Glutamatergic neuron (in vitro differentiated cells): ENCODE measurements at regions not wholly inside any gene's neighbourhood (a gene's known extent, or its start where the extent isn't known, plus 50 kb on each side); places are given as distances from the start of the nearest gene placed in this dataset.

Experiments used
- DNase-seq: peaks from one replicate; pipeline ENCODE4 v3.0.0; 2022
- H3K27ac Mint-ChIP-seq: one replicate; pipeline ENCODE4 v1.8.0; 2020; ENCODE audit warnings: mild to moderate bottlenecking, mixed read lengths, inconsistent platforms; ENCODE audit not compliant: unreplicated experiment
- H3K27me3 Mint-ChIP-seq: one replicate; pipeline ENCODE4 v1.8.0; 2020; ENCODE audit warnings: mild to moderate bottlenecking, moderate library complexity, mixed read lengths, inconsistent platforms; ENCODE audit not compliant: unreplicated experiment
- H3K36me3 Mint-ChIP-seq: one replicate; pipeline ENCODE4 v1.8.0; 2020; ENCODE audit warnings: mild to moderate bottlenecking, mixed read lengths, inconsistent platforms; ENCODE audit not compliant: unreplicated experiment
- H3K4me1 Mint-ChIP-seq: one replicate; pipeline ENCODE4 v1.8.0; 2020; ENCODE audit warnings: mild to moderate bottlenecking, low read depth, mixed read lengths, inconsistent platforms; ENCODE audit not compliant: unreplicated experiment
- H3K4me3 Mint-ChIP-seq: one replicate; pipeline ENCODE4 v1.8.0; 2020; ENCODE audit warnings: mild to moderate bottlenecking, mixed read lengths, inconsistent platforms; ENCODE audit not compliant: unreplicated experiment
- H3K9me3 Mint-ChIP-seq: one replicate; pipeline ENCODE4 v1.8.0; 2020; ENCODE audit warnings: mild to moderate bottlenecking, moderate library complexity, mixed read lengths, inconsistent platforms; ENCODE audit not compliant: unreplicated experiment
- CTCF ChIP-seq: fragments of 200-600 bp; sonication (generic); IDR thresholded peaks from one replicate; pipeline ENCODE4 v1.5.0; 2021; ENCODE audit not compliant: partially characterized antibody, unreplicated experiment

DNA sequence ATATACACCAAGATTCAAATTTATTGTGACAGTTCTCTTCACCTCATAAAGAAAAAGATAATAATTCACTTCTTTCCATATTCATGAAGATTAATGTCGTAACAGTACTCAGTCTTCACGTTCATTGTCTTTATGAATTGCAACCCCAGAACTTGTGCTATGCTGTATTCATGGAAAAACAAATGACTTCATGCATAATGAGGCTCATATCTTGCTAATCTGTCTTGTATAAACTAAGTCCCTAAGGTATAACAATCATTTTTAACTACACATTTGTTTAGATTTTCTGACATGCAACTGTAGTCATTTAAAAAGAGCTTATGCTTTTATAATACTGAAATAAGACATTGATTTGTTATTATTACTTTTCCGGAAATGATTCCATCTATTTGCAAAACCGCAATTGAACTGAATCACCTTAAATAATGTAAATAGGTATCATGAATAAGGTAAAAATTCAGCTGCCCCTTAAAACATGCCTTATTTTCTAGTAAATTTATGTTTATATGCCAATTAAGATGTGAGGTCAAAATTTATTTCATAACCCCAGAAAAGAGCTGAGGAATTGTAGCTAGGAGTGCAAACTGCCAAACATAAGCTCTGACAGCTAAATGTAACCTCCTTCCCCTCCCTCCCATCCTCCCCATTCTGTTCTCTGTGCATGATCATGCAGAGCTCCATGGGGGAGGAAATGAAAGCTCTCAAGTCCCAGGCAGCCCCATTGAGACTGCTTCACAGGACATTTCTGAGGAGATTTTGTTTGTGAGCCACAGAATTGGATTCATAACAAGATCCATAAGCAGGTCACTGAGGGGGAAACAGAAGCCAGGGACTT, 301.6 kb downstream of the ATP23 start:
- Mint-ChIP-seq H3K27ac (no peak overlapping the region), H3K4me1 (no peaks in the 10 kb centered on the region), H3K36me3 (no peaks in the 10 kb centered on the region), H3K4me3 (no peak overlapping the region), H3K27me3 (no peaks in the 10 kb centered on the region), H3K9me3 (peaks cover 2% of the 10 kb centered on the region)
- no peak for DNase-seq
- TF ChIP-seq CTCF = no peak

DNA sequence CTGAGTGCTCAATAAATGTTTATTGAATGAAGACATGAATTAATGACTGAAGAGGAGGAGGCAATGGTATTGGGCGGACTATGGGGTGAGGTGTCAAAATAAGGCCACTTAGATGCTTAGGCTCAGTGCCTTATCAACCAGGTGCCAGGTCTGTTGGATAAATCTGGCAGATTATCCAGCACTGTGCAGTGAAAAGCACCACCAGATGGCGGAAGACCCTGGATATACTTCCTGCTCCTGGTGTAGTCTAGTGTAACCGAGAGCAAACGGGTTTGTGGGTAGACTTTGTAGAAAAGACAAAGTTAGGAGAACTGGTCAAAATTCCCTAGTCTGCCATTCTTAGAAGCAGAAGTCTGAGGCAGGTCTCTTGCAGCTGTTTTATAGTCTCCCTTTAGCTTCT, 306.3 kb downstream of the ATP23 start:
- H3K9me3 Mint-ChIP-seq = peaks cover 4% of the 10 kb centered on the region
- H3K4me3 Mint-ChIP-seq = no peak overlapping the region
- H3K4me1 Mint-ChIP-seq = no peaks in the 10 kb centered on the region
- no peak for TF ChIP-seq CTCF
- no peaks in the 10 kb centered on the region for H3K36me3 Mint-ChIP-seq
- no peaks in the 10 kb centered on the region for H3K27me3 Mint-ChIP-seq
- H3K27ac Mint-ChIP-seq = no peak overlapping the region
- DNase-seq = no peak

- DNase-seq = no peak
- H3K36me3 Mint-ChIP-seq = no peaks in the 10 kb centered on the region
- H3K4me1 Mint-ChIP-seq = no peaks in the 10 kb centered on the region
- H3K4me3 Mint-ChIP-seq = no peak overlapping the region
- H3K27me3 Mint-ChIP-seq = no peaks in the 10 kb centered on the region
- no peak for TF ChIP-seq CTCF
- peaks cover 4% of the 10 kb centered on the region for H3K9me3 Mint-ChIP-seq
- no peak overlapping the region for H3K27ac Mint-ChIP-seq
These were observed 307.2 kb downstream of the ATP23 start for GRCh38 chr12:58248599-58248998.

- H3K27me3 Mint-ChIP-seq = no peaks in the 10 kb centered on the region
These were observed 308.2 kb downstream of the ATP23 start for GRCh38 chr12:58249610-58250009.

More at GRCh38 chr12:58249610-58250009, 308.2 kb downstream of the ATP23 start:
- Mint-ChIP-seq H3K4me1 (no peaks in the 10 kb centered on the region), H3K9me3 (peaks cover 4% of the 10 kb centered on the region), H3K27ac (no peak overlapping the region), H3K4me3 (no peak overlapping the region), H3K36me3 (no peaks in the 10 kb centered on the region)
- no peak for TF ChIP-seq CTCF
- DNase-seq = no peak
